Pulmonary artery endothelial cell (primary cell): ENCODE measurements at regions not wholly inside any gene's neighbourhood (a gene's known extent, or its start where the extent isn't known, plus 50 kb on each side); places are given as distances from the start of the nearest gene placed in this dataset.
A peak's percentile ranks its signal among the peaks of the same experiment; 100 is the strongest.
"Not testable (repeated sequence)": the region's sequence is repeated elsewhere in the genome, so short reads cannot be mapped to it uniquely, and the experiment has no call there.

Experiments used
- DNase-seq: peaks from one replicate; pipeline ENCODE4 v3.0.0-alpha.2; 2011; ENCODE audit warnings: low read depth, low spot score

GRCh38 chr2:181737302-181737701 lies 57.0 kb upstream of the NEUROD1 start:
- DNase-seq: not testable (repeated sequence)

GRCh38 chr2:181738074-181738473 lies 57.8 kb upstream of the NEUROD1 start:
- DNase-seq: no peak

GRCh38 chr2:181738563-181738962 lies 58.2 kb upstream of the NEUROD1 start:
- no peak for DNase-seq

GRCh38 chr2:181741756-181742155 lies 61.4 kb upstream of the NEUROD1 start:
- no peak for DNase-seq

- no peak for DNase-seq
These were observed 62.0 kb upstream of the NEUROD1 start for GRCh38 chr2:181742361-181742760.

- peak; percentile 33 for DNase-seq
These were observed 62.8 kb upstream of the NEUROD1 start for GRCh38 chr2:181742922-181743722.

GRCh38 chr2:181743723-181744031 lies 63.4 kb upstream of the NEUROD1 start:
- no peak for DNase-seq

GRCh38 chr2:181745796-181746540 lies 65.7 kb upstream of the NEUROD1 start:
- no peak for DNase-seq

- DNase-seq: no peak
These were observed 66.5 kb upstream of the NEUROD1 start for GRCh38 chr2:181746844-181747243.

- no peak for DNase-seq
These were observed 70.0 kb upstream of the NEUROD1 start for GRCh38 chr2:181750305-181750704.

GRCh38 chr2:181751266-181752030 lies 71.1 kb upstream of the NEUROD1 start:
- DNase-seq: no peak

GRCh38 chr2:181752301-181752700 lies 72.0 kb upstream of the NEUROD1 start:
- no peak for DNase-seq

GRCh38 chr2:181753686-181754085 lies 73.4 kb upstream of the NEUROD1 start:
- no peak for DNase-seq

GRCh38 chr2:181754105-181754504 lies 73.8 kb upstream of the NEUROD1 start:
- no peak for DNase-seq

GRCh38 chr2:181755181-181755580 lies 74.9 kb upstream of the NEUROD1 start:
- no peak for DNase-seq

GRCh38 chr2:181760521-181760920 lies 80.2 kb upstream of the NEUROD1 start:
- DNase-seq: no peak

- no peak for DNase-seq
These were observed 80.9 kb upstream of the NEUROD1 start for GRCh38 chr2:181761175-181761574.

- no peak for DNase-seq
These were observed 81.7 kb upstream of the NEUROD1 start for GRCh38 chr2:181762000-181762399.

GRCh38 chr2:181762848-181763247 lies 82.5 kb upstream of the NEUROD1 start:
- no peak for DNase-seq

GRCh38 chr2:181763423-181763822 lies 83.1 kb upstream of the NEUROD1 start:
- DNase-seq: no peak

- no peak for DNase-seq
These were observed 84.0 kb upstream of the NEUROD1 start for GRCh38 chr2:181764095-181764963.
